ENCODE measurements at regions not wholly inside any gene's neighbourhood (a gene's known extent, or its start where the extent isn't known, plus 50 kb on each side); places are given as distances from the start of the nearest gene placed in this dataset.

DNA sequence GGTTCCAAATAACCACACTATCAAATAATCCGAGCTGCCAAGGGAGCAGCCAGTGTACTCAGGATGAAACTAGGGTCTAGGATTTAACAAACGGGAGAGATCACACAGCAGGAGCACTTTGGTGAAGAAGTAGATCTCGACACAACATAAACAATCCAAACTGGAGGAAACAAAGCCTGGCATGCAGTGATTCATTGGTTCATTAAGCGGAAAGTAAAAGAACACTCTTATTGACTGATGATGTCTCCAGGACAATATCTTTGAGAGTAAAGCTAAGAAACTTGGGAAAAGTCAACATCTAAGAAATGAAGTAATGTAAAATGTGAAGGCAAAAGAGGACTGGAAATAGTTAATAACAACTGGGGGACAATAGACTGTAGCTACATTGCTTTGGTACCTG lies 1478.3 kb upstream of the CDH9 start:
- Histone ChIP-seq H3K4me1 (peaks cover 19% of the 10 kb centered on the region), H3K79me2 (ENCODE audit: low read depth) (no peaks in the 10 kb centered on the region), H3F3A (ENCODE audit: low read depth) (no peaks in the 10 kb centered on the region), H3K4me2 (peak overlapping the region; percentile 50), H3K36me3 (peaks cover 8% of the 10 kb centered on the region), H2AFZ (replicated peaks) (no peak overlapping the region), H3K9me3 (ENCODE audit: low read depth) (peaks cover under 1% of the 10 kb centered on the region), H4K20me1 (ENCODE audit: low read depth) (no peaks in the 10 kb centered on the region), H3K27ac (no peak overlapping the region), H3K4me3 (no peak overlapping the region), H3K9ac (no peak overlapping the region), H3K27me3 (no peaks in the 10 kb centered on the region)
- DNase-seq (ENCODE audit: low spot score), result peak; percentile 75
- peaks cover 10% of the 10 kb centered on the region for H3K9me3 Mint-ChIP-seq
- TF ChIP-seq EZH2 (IDR thresholded peaks at IDR 0.05) (no peak), EZH2phosphoT487 (IDR thresholded peaks at IDR 0.05) (peak; percentile 77)
- TF ChIP-seq, protein P1, sequence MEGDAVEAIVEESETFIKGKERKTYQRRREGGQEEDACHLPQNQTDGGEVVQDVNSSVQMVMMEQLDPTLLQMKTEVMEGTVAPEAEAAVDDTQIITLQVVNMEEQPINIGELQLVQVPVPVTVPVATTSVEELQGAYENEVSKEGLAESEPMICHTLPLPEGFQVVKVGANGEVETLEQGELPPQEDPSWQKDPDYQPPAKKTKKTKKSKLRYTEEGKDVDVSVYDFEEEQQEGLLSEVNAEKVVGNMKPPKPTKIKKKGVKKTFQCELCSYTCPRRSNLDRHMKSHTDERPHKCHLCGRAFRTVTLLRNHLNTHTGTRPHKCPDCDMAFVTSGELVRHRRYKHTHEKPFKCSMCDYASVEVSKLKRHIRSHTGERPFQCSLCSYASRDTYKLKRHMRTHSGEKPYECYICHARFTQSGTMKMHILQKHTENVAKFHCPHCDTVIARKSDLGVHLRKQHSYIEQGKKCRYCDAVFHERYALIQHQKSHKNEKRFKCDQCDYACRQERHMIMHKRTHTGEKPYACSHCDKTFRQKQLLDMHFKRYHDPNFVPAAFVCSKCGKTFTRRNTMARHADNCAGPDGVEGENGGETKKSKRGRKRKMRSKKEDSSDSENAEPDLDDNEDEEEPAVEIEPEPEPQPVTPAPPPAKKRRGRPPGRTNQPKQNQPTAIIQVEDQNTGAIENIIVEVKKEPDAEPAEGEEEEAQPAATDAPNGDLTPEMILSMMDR (IDR thresholded peaks at IDR 0.05), result no peak
- peaks cover 8% of the 10 kb centered on the region for H3K4me1 Mint-ChIP-seq
- H3K27me3 Mint-ChIP-seq (ENCODE audit: insufficient read depth, low read depth), result no peaks in the 10 kb centered on the region
- H3K36me3 Mint-ChIP-seq, result no peaks in the 10 kb centered on the region
- no peak overlapping the region for H3K27ac Mint-ChIP-seq
- no peak overlapping the region for H3K4me3 Mint-ChIP-seq

DNA sequence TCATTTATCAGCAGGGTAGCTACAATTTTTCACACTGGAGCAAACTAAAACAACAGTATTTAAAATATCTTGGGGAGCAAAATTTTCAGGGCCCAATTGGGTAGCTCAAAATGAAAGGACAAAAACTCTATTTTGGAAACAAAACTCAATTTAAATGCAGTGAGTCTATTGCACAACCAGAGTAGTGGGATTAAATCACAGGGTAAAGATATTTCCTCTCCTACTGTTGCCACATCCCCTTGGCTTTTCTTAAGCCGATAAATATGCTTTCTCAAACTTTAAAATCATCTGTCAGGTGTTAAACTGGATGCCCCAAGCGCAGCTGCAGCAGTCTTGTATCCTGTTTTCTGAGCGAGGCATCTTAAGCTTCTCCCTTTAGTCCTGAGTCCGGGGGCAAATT lies 1474.3 kb upstream of the CDH9 start:
- no peaks in the 10 kb centered on the region for H3K79me2 ChIP-seq (ENCODE audit: low read depth)
- H3K4me1 ChIP-seq, result peaks cover 19% of the 10 kb centered on the region
- H3K36me3 ChIP-seq, result no peaks in the 10 kb centered on the region
- H3K27me3 Mint-ChIP-seq (ENCODE audit: insufficient read depth, low read depth), result peaks cover 2% of the 10 kb centered on the region
- H3K4me2 ChIP-seq, result no peak overlapping the region
- peaks cover 8% of the 10 kb centered on the region for H3K4me1 Mint-ChIP-seq
- H3K4me3 Mint-ChIP-seq, result no peak overlapping the region
- H3K27ac ChIP-seq, result no peak overlapping the region
- H3K9me3 Mint-ChIP-seq, result peaks cover 6% of the 10 kb centered on the region
- no peak overlapping the region for H2AFZ ChIP-seq (replicated peaks)
- H4K20me1 ChIP-seq (ENCODE audit: low read depth), result no peaks in the 10 kb centered on the region
- H3K36me3 Mint-ChIP-seq, result no peaks in the 10 kb centered on the region
- H3K27ac Mint-ChIP-seq, result no peak overlapping the region
- no peak overlapping the region for H3K4me3 ChIP-seq
- no peak for DNase-seq (ENCODE audit: low spot score)
- no peak overlapping the region for H3K9ac ChIP-seq
- H3K9me3 ChIP-seq (ENCODE audit: low read depth), result no peaks in the 10 kb centered on the region
- no peaks in the 10 kb centered on the region for H3F3A ChIP-seq (ENCODE audit: low read depth)
- H3K27me3 ChIP-seq, result no peaks in the 10 kb centered on the region
- TF ChIP-seq, protein P1 (IDR thresholded peaks at IDR 0.05), result no peak
- TF ChIP-seq EZH2phosphoT487 (IDR thresholded peaks at IDR 0.05) (no peak), EZH2 (IDR thresholded peaks at IDR 0.05) (no peak)

DNA sequence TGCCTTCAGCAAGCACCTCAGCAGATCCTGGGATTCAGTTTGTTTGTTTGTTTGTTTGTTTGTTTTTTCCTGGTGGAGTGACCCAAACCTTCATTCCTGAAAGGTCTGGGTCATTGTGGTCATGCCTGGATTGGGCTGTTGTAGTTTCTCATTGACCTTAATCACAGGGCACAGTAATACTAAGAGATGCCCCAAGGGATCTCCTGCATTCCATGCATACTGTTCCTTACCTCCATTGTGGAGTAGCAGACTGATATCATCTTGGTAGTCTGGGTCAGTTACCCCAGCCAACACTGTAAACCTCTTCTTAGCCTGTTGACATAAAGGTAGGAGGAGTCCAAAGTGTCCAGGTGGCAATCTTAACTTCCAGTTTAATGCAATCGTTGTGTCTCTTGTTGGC lies 1466.7 kb upstream of the CDH9 start:
- Mint-ChIP-seq H3K36me3 (no peaks in the 10 kb centered on the region), H3K4me1 (no peaks in the 10 kb centered on the region)
- TF ChIP-seq EZH2phosphoT487 (IDR thresholded peaks at IDR 0.05) (no peak), EZH2 (IDR thresholded peaks at IDR 0.05) (no peak)
- TF ChIP-seq, protein P1 (IDR thresholded peaks at IDR 0.05), result no peak

More for the DNA sequence above, 1466.7 kb upstream of the CDH9 start:
- Histone ChIP-seq H3K4me1 (no peaks in the 10 kb centered on the region), H2AFZ (replicated peaks) (no peak overlapping the region), H3K9ac (no peak overlapping the region), H3K27ac (no peak overlapping the region), H3F3A (ENCODE audit: low read depth) (no peaks in the 10 kb centered on the region), H3K4me3 (no peak overlapping the region), H3K79me2 (ENCODE audit: low read depth) (no peaks in the 10 kb centered on the region), H3K9me3 (ENCODE audit: low read depth) (no peaks in the 10 kb centered on the region), H3K27me3 (no peaks in the 10 kb centered on the region), H3K4me2 (no peak overlapping the region), H3K36me3 (no peaks in the 10 kb centered on the region), H4K20me1 (ENCODE audit: low read depth) (no peaks in the 10 kb centered on the region)
- DNase-seq (ENCODE audit: low spot score), result no peak
- Mint-ChIP-seq H3K27ac (no peak overlapping the region), H3K4me3 (no peak overlapping the region), H3K27me3 (ENCODE audit: insufficient read depth, low read depth) (no peaks in the 10 kb centered on the region), H3K9me3 (peaks cover 6% of the 10 kb centered on the region)
